Endothelial cell of umbilical vein (primary cell): ENCODE measurements at regions not wholly inside any gene's neighbourhood (a gene's known extent, or its start where the extent isn't known, plus 50 kb on each side); places are given as distances from the start of the nearest gene placed in this dataset.

Source experiments
- BruUV-seq: library from RNA; stranded (reverse); fragments of 400-500 nt; replicated peaks from 2 replicates; lab custom pipeline; 2021; lab: Mats Ljungman, UMichigan
- CTCF ChIA-PET: fragments of 300-600, 350-600 bp; sonication (Branson Sonifier 250); formaldehyde crosslinking; loops from one replicate; lab custom pipeline; 2021; ENCODE audit warnings: antibody characterized with exemption, inconsistent platforms; lab: Charles Lee
- POLR2A ChIA-PET: fragments of 300-600, 350-600 bp; sonication (Branson Sonifier 250); formaldehyde crosslinking; loops from one replicate; lab custom pipeline; 2021; ENCODE audit warnings: antibody characterized with exemption, inconsistent platforms; lab: Charles Lee
- DNase-seq: peaks from one replicate; pipeline ENCODE4 v3.0.0-alpha.2; 2011; ENCODE audit warnings: low read depth, low spot score
- FAIRE-seq: peaks from 2 replicates; lab custom pipeline; 2011; peaks lifted over from hg19 to GRCh38; lab: Jason Lieb, UNC
- H2AFZ ChIP-seq: 2 replicates; pipeline ENCODE4 v1.6.0; 2012; ENCODE audit warnings: low read depth, low read length, control low read depth, inconsistent platforms
- H3K27ac ChIP-seq: 2 replicates; pipeline ENCODE4 v1.5.1; 2011; ENCODE audit warnings: low read depth, mild to moderate bottlenecking, control low read depth, low read length, moderate library complexity; ENCODE audit not compliant: insufficient read depth
- H3K27me3 ChIP-seq, 2 experiments: 2 replicates each; pipeline versions ENCODE4 v1.6.0 to v1.6.1; 2011; ENCODE audit warnings: low read length in 2 of 2, mixed read lengths in 1 of 2; ENCODE audit not compliant: control insufficient read depth in 2 of 2, insufficient read depth in 2 of 2
- H3K36me3 ChIP-seq, 2 experiments: 2 replicates in 1 of 2; 3 replicates in 1 of 2; pipeline ENCODE4 v1.5.1; 2011; ENCODE audit warnings: low read length in 2 of 2, mild to moderate bottlenecking in 1 of 2, moderate library complexity in 1 of 2; ENCODE audit not compliant: control insufficient read depth in 2 of 2, insufficient read depth in 2 of 2; ENCODE audit errors: extremely low read depth in 1 of 2
- H3K4me1 ChIP-seq: 3 replicates; pipeline ENCODE4 v1.5.1; 2011; ENCODE audit warnings: mild to moderate bottlenecking, low read length; ENCODE audit not compliant: control insufficient read depth, insufficient read depth; ENCODE audit errors: extremely low read depth
- H3K4me2 ChIP-seq: 2 replicates; pipeline ENCODE4 v1.6.1; 2011; ENCODE audit warnings: low read length, control low read depth, mixed read lengths; ENCODE audit not compliant: insufficient read depth
- H3K4me3 ChIP-seq, 3 experiments: fragments of 200-600 bp in 1 of 3; sonication (generic), shearing (Covaris generic) in 1 of 3; replicated peaks in 1 of 3; 2 replicates each; pipeline ENCODE4 v1.5.1; 2011 to 2016; ENCODE audit warnings: control low read depth in 3 of 3, low read length in 3 of 3, mild to moderate bottlenecking in 2 of 3, inconsistent platforms in 1 of 3, low read depth in 1 of 3, moderate library complexity in 1 of 3; ENCODE audit not compliant: insufficient read depth in 1 of 3
- H3K79me2 ChIP-seq: 2 replicates; pipeline ENCODE4 v1.6.0; 2012; ENCODE audit warnings: low read length, inconsistent platforms; ENCODE audit not compliant: control insufficient read depth, insufficient read depth
- H3K9ac ChIP-seq: replicated peaks from 2 replicates; pipeline ENCODE3; 2011; ENCODE audit warnings: low read length, control low read depth; ENCODE audit not compliant: insufficient read depth; ENCODE audit errors: extremely low read depth
- H3K9me1 ChIP-seq: replicated peaks from 3 replicates; pipeline ENCODE4 v1.6.0; 2011; ENCODE audit warnings: mild to moderate bottlenecking, low read length; ENCODE audit not compliant: control insufficient read depth, insufficient read depth; ENCODE audit errors: extremely low read depth
- H3K9me3 ChIP-seq: replicated peaks from 2 replicates; pipeline ENCODE4 v1.5.1; 2012; ENCODE audit warnings: low read length, inconsistent platforms; ENCODE audit not compliant: control insufficient read depth, insufficient read depth
- H4K20me1 ChIP-seq: replicated peaks from 2 replicates; pipeline ENCODE3; 2011; ENCODE audit warnings: mild to moderate bottlenecking, low read length; ENCODE audit not compliant: control insufficient read depth, insufficient read depth; ENCODE audit errors: extremely low read depth
- EZH2 ChIP-seq: IDR thresholded peaks from 2 replicates; pipeline ENCODE4 v1.6.1; 2012; ENCODE audit warnings: borderline replicate concordance, low read depth, mild to moderate bottlenecking, moderate library complexity, low read length, inconsistent platforms; ENCODE audit not compliant: severe bottlenecking
- FOS ChIP-seq: IDR thresholded peaks from 2 replicates; pipeline ENCODE4 v1.6.1; 2011; ENCODE audit warnings: mild to moderate bottlenecking, low read length, moderate library complexity, borderline replicate concordance; ENCODE audit not compliant: insufficient read depth
- GATA2 ChIP-seq: IDR thresholded peaks from 2 replicates; pipeline ENCODE4 v1.7.0; 2011; ENCODE audit warnings: low read depth, mild to moderate bottlenecking, moderate library complexity, mixed read lengths, low read length; ENCODE audit not compliant: insufficient read length, insufficient read depth
- JUN ChIP-seq: IDR thresholded peaks from 2 replicates; pipeline ENCODE4 v1.6.1; 2011; ENCODE audit warnings: borderline replicate concordance, low read depth; ENCODE audit not compliant: insufficient read length, insufficient read depth
- MYC ChIP-seq: IDR thresholded peaks from one replicate; pipeline ENCODE4 v1.6.1; 2011; ENCODE audit warnings: mild to moderate bottlenecking, low read depth, low read length
- POLR2A ChIP-seq: IDR thresholded peaks from 2 replicates; pipeline ENCODE4 v1.6.1; 2012; ENCODE audit warnings: low read depth, mild to moderate bottlenecking, control low read depth, low read length
- POLR2AphosphoS5 ChIP-seq: IDR thresholded peaks from 2 replicates; pipeline ENCODE4 v1.6.1; 2012; ENCODE audit warnings: low read depth, mild to moderate bottlenecking, control low read depth, low read length, moderate library complexity; ENCODE audit not compliant: insufficient read depth
- dilution Hi-C: fragments of 300-500 bp; cut with MboI; formaldehyde crosslinking; loops from one replicate; pipeline ENCODE4 v1.15.0; 2019; ENCODE audit warnings: low sequenced_read_pairs; ENCODE audit not compliant: extremely low pct_ligation_motif_present
- intact Hi-C: fragments of 100-400 bp; cut with micrococcal nuclease; formaldehyde crosslinking; loops from one replicate; pipeline ENCODE4 v1.10.0; 2022
- TF ChIP-seq, protein P1 (sequence below), 2 donors: IDR thresholded peaks; 1 replicate in 1 of 2; 2 replicates in 1 of 2; pipeline ENCODE4 v1.5.1; 2011; ENCODE audit warnings: low read length in 2 of 2, mild to moderate bottlenecking in 2 of 2, moderate library complexity in 2 of 2, control low read depth in 1 of 2, inconsistent platforms in 1 of 2, low read depth in 1 of 2; ENCODE audit not compliant: insufficient read depth in 1 of 2; ENCODE audit errors: extremely low read depth in 1 of 2
- TF ChIP-seq, protein P2 (sequence below): IDR thresholded peaks from 2 replicates; pipeline ENCODE4 v1.6.1; 2011; ENCODE audit not compliant: insufficient read depth, insufficient read length

GRCh38 chr22:48645766-48646165 lies 1181.9 kb downstream of the BRD1 start:
- FAIRE-seq (no peak), DNase-seq (no peak)
- Histone ChIP-seq H4K20me1 (no peaks in the 10 kb centered on the region), H3K9me3 (peaks cover 15% of the 10 kb centered on the region), H3K9me1 (no peaks in the 10 kb centered on the region), H3K9ac (no peak overlapping the region), H3K27me3 (no peaks in the 10 kb centered on the region), H3K36me3 (no peaks in the 10 kb centered on the region), H3K4me2 (no peak overlapping the region), H3K4me1 (no peaks in the 10 kb centered on the region), H3K27ac (no peak overlapping the region), H2AFZ (no peak overlapping the region), H3K4me3 (no peak overlapping the region), H3K79me2 (no peaks in the 10 kb centered on the region)
- BruUV-seq: no TSS peak
- POLR2A ChIA-PET: no interaction called here
- dilution Hi-C loops: no loop called here
- CTCF ChIA-PET: no interaction called here
- TF ChIP-seq EZH2 (no peak), POLR2AphosphoS5 (no peak), POLR2A (no peak), GATA2 (no peak), FOS (no peak), JUN (no peak), MYC (no peak)
- TF ChIP-seq, protein P1, sequence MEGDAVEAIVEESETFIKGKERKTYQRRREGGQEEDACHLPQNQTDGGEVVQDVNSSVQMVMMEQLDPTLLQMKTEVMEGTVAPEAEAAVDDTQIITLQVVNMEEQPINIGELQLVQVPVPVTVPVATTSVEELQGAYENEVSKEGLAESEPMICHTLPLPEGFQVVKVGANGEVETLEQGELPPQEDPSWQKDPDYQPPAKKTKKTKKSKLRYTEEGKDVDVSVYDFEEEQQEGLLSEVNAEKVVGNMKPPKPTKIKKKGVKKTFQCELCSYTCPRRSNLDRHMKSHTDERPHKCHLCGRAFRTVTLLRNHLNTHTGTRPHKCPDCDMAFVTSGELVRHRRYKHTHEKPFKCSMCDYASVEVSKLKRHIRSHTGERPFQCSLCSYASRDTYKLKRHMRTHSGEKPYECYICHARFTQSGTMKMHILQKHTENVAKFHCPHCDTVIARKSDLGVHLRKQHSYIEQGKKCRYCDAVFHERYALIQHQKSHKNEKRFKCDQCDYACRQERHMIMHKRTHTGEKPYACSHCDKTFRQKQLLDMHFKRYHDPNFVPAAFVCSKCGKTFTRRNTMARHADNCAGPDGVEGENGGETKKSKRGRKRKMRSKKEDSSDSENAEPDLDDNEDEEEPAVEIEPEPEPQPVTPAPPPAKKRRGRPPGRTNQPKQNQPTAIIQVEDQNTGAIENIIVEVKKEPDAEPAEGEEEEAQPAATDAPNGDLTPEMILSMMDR (IDR thresholded peaks at IDR 0.05; ENCODE audit: extremely low read depth in 1 of 2, insufficient read depth in 1 of 2, low read depth in 1 of 2, low read length in 2 of 2): no peak
- TF ChIP-seq, protein P2, sequence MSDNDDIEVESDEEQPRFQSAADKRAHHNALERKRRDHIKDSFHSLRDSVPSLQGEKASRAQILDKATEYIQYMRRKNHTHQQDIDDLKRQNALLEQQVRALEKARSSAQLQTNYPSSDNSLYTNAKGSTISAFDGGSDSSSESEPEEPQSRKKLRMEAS: no peak
- intact Hi-C loops: no loop called here
